GM12874 (cell line): ENCODE measurements at regions not wholly inside any gene's neighbourhood (a gene's known extent, or its start where the extent isn't known, plus 50 kb on each side); places are given as distances from the start of the nearest gene placed in this dataset.

Source experiments
- TF ChIP-seq, protein P1 (sequence below): IDR thresholded peaks from 2 replicates; pipeline ENCODE4 v1.5.1; 2011; ENCODE audit warnings: low read depth, mild to moderate bottlenecking, control low read depth, low read length, moderate library complexity; ENCODE audit not compliant: insufficient read depth

- TF ChIP-seq, protein P1, sequence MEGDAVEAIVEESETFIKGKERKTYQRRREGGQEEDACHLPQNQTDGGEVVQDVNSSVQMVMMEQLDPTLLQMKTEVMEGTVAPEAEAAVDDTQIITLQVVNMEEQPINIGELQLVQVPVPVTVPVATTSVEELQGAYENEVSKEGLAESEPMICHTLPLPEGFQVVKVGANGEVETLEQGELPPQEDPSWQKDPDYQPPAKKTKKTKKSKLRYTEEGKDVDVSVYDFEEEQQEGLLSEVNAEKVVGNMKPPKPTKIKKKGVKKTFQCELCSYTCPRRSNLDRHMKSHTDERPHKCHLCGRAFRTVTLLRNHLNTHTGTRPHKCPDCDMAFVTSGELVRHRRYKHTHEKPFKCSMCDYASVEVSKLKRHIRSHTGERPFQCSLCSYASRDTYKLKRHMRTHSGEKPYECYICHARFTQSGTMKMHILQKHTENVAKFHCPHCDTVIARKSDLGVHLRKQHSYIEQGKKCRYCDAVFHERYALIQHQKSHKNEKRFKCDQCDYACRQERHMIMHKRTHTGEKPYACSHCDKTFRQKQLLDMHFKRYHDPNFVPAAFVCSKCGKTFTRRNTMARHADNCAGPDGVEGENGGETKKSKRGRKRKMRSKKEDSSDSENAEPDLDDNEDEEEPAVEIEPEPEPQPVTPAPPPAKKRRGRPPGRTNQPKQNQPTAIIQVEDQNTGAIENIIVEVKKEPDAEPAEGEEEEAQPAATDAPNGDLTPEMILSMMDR, result no peak
These were observed 112.7 kb upstream of the BACE2 start for GRCh38 chr21:41055266-41055665.

DNA sequence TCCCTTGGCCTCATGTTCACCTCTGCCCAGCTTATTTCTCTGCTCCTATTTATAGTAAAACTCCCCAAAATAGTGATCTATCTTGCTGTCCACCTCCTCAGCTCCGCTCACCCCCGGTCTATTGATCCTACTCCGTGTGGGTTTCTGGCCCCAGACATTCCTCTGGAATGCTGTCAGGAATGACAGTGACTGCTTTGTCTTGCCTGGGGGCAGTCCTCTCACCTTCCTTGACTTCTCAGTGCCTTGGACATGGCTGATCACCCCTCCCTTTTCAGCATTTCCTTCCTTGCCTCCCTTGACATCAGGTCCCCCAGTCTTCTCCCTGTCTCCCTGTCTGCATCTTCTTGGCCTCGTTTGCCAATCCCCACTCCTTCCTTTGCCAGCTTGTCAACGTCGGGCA lies 108.1 kb upstream of the BACE2 start:
- TF ChIP-seq, protein P1, result no peak

GRCh38 chr21:41061701-41062100 lies 106.3 kb upstream of the BACE2 start:
- TF ChIP-seq, protein P1, result no peak

- TF ChIP-seq, protein P1, result no peak
These were observed 103.6 kb upstream of the BACE2 start for GRCh38 chr21:41064334-41064791.

- TF ChIP-seq, protein P1, result no peak
These were observed 103.0 kb upstream of the BACE2 start for GRCh38 chr21:41064951-41065350.

- TF ChIP-seq, protein P1, result no peak
These were observed 102.4 kb upstream of the BACE2 start for GRCh38 chr21:41065539-41065938.

GRCh38 chr21:41066086-41066938 lies 101.6 kb upstream of the BACE2 start:
- TF ChIP-seq, protein P1, result no peak
